ENCODE measurements at regions not wholly inside any gene's neighbourhood (a gene's known extent, or its start where the extent isn't known, plus 50 kb on each side); places are given as distances from the start of the nearest gene placed in this dataset.

DNA sequence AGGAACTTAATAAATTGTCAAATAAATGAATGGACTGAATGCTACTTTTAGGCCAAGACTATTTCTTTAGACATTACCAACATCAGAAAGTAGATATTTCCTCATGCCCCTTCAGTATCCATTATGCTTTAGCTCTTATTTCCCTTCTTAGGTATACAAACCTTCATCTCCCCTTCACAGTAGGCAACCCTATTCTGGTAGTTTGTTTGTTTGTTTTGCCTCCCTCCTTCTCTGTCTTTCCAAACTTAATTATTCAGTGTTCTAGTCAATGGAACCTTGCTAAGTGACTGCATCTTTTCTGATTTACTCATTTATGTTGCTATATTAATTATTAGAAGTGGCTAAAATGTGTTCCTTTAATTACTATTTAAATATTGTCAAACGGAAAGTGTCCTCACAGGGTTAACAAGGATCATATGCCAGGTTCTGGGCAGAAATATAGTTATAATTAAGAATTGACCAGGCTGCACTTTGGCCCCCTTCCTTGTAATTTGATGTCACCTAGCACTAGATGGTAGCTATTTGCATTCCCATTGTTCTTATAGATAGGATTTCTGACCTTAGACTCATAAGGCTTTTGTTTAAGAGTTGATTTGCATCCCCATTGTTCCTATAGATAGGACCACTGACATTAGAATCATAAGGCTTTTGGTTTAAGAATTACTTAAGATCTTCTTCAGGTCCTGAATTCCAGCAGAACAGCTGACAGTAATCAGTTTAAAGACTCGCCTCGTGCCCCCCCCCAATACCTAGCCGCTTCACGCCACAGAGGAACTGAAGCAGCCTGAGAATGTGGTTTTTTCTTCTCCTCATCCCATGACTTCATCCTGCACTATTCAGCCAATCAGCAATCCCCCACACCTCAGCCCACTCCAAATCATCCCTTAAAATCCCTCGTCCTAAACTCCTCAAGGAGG is 84.4 kb upstream of the NUDT12 start:
- DNase-seq (ENCODE audit: extremely low read depth, low read depth): no peak
- no peak overlapping the region for H3K4me3 ChIP-seq (replicated peaks; ENCODE audit: low read depth, low read length)
- TF ChIP-seq, protein P1, sequence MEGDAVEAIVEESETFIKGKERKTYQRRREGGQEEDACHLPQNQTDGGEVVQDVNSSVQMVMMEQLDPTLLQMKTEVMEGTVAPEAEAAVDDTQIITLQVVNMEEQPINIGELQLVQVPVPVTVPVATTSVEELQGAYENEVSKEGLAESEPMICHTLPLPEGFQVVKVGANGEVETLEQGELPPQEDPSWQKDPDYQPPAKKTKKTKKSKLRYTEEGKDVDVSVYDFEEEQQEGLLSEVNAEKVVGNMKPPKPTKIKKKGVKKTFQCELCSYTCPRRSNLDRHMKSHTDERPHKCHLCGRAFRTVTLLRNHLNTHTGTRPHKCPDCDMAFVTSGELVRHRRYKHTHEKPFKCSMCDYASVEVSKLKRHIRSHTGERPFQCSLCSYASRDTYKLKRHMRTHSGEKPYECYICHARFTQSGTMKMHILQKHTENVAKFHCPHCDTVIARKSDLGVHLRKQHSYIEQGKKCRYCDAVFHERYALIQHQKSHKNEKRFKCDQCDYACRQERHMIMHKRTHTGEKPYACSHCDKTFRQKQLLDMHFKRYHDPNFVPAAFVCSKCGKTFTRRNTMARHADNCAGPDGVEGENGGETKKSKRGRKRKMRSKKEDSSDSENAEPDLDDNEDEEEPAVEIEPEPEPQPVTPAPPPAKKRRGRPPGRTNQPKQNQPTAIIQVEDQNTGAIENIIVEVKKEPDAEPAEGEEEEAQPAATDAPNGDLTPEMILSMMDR (IDR thresholded peaks at IDR 0.05; ENCODE audit: low read depth, low read length, missing control alignments): no peak

DNA sequence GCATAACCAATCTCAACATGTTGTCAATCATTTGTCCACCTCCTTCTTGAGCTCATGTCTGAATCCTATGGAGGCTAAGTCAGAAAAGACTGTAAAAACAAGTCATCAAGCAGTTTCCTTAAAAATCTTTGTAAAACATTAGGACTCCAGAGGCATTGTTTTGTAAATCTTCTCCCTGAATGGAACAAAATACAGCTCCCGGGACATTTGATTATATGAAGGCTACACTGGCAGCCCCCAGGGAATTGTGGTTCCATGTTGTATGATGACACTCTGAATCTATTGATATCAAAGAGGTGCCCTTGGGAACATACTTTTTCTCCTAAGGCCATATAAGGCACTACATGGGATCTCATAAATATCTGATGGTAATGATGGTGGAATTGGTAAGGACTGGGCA is 83.2 kb upstream of the NUDT12 start:
- no peak for DNase-seq (ENCODE audit: extremely low read depth, low read depth)

DNA sequence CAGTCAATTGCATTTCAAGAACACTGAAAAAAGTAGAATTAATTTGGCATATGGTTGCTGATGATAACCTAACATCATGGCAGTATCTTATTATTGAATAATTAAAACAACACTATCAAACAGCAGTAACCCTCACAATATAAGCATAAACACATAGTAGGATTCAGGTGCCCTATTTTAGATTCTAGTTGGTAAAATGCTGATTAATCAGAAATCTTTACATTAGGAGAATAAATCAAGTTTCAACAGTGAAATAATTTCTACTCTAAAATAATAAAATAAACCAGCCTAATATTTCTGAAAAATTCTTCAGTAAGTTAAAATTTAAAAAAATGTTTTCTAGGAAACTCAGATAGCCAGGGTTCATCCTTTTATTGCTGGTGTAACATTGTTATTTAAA is 76.4 kb upstream of the NUDT12 start:
- no peak overlapping the region for H3K4me3 ChIP-seq (replicated peaks; ENCODE audit: low read depth, low read length)
- TF ChIP-seq, protein P1 (IDR thresholded peaks at IDR 0.05; ENCODE audit: low read depth, low read length, missing control alignments): no peak
- no peak for DNase-seq (ENCODE audit: extremely low read depth, low read depth)

More for the DNA sequence above, 83.2 kb upstream of the NUDT12 start:
- H3K4me3 ChIP-seq (replicated peaks; ENCODE audit: low read depth, low read length): no peak overlapping the region
- TF ChIP-seq, protein P1 (IDR thresholded peaks at IDR 0.05; ENCODE audit: low read depth, low read length, missing control alignments): no peak

DNA sequence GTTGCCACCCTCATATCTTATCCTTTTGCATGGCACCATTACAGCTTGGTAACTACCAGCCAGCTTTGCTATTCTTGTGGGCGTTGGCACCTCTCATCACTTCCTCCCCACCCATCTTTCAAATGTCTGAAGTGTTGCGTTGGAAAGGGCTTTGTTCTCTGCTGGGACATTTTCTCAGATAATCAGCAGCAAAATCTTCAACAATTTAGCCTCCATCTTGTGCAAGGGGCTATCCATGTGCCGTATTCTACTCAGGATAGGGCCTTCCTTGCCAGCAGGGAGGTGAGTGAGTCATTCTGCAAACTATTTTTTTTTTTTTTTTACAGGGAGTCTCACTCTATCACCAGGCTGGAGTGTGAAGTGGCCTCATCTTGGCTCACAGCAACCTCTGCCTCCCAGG is 62.1 kb upstream of the NUDT12 start:
- TF ChIP-seq, protein P1 (IDR thresholded peaks at IDR 0.05; ENCODE audit: low read depth, low read length, missing control alignments): no peak
- no peak for DNase-seq (ENCODE audit: extremely low read depth, low read depth)
- no peak overlapping the region for H3K4me3 ChIP-seq (replicated peaks; ENCODE audit: low read depth, low read length)

DNA sequence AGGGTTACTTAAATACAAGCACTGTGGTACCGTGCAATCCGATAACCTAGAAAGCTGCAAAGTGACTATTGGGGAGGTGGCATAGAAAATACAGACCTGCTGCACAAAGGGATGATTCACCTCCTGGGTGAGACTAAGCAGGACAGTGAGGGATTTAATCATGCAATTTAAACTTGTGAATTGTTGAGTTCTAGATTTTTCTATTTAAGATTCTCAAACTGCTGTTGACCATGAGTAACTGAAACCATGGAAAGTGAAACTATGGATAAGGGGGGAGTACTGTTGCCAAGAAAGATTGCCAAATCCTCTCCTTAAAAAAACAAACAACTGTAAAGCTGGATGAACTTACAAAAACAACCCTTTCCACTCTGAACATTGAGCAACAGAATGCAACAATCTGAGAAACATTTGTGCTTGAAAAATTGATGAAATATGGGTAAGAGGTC is 61.5 kb upstream of the NUDT12 start:
- TF ChIP-seq, protein P1 (IDR thresholded peaks at IDR 0.05; ENCODE audit: low read depth, low read length, missing control alignments): no peak
- no peak for DNase-seq (ENCODE audit: extremely low read depth, low read depth)
- no peak overlapping the region for H3K4me3 ChIP-seq (replicated peaks; ENCODE audit: low read depth, low read length)

DNA sequence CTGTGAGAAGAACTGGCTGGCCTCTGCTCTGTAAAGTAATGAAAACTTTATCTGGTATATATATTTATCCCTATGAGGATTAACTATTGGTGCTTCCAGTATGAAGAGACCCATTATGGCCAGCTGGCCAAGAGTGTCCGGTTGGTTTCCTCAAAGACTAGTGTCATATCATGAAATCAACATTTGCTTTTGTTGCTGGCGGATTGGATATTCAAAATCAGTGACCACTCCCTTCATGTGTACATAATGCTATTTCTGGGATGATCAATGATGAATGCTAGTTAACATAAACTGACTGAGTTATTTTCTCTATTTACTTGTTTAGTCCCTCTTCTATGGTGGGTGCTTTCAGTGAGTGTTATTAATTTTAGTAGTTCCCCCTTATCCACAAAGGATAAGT is 60.8 kb upstream of the NUDT12 start:
- H3K4me3 ChIP-seq (replicated peaks; ENCODE audit: low read depth, low read length): no peak overlapping the region
- DNase-seq (ENCODE audit: extremely low read depth, low read depth): no peak
- TF ChIP-seq, protein P1 (IDR thresholded peaks at IDR 0.05; ENCODE audit: low read depth, low read length, missing control alignments): no peak

Measured in HFF-Myc (cell line).